ENCODE measurements at regions not wholly inside any gene's neighbourhood (a gene's known extent, or its start where the extent isn't known, plus 50 kb on each side); places are given as distances from the start of the nearest gene placed in this dataset.

DNA sequence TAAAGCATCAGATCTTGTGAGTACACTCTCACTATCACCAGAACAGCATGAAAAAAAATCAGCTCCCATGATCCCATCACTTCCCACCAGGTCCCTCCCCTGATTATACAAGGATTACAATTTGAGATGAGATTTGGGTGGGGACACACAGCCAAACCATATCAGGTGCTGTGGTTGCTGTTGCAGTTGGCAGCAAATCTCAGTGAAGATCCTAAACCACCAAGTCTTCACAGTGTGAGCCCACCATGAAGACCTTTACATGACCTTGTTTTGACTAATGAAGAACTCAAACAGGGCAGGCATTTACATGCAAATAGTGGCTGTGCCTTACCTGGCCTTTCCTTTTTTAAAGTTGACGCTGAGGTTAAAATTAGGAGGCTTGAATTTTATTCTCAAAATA, 242.6 kb downstream of the ACTR3B start:
- TF ChIP-seq, protein P1, sequence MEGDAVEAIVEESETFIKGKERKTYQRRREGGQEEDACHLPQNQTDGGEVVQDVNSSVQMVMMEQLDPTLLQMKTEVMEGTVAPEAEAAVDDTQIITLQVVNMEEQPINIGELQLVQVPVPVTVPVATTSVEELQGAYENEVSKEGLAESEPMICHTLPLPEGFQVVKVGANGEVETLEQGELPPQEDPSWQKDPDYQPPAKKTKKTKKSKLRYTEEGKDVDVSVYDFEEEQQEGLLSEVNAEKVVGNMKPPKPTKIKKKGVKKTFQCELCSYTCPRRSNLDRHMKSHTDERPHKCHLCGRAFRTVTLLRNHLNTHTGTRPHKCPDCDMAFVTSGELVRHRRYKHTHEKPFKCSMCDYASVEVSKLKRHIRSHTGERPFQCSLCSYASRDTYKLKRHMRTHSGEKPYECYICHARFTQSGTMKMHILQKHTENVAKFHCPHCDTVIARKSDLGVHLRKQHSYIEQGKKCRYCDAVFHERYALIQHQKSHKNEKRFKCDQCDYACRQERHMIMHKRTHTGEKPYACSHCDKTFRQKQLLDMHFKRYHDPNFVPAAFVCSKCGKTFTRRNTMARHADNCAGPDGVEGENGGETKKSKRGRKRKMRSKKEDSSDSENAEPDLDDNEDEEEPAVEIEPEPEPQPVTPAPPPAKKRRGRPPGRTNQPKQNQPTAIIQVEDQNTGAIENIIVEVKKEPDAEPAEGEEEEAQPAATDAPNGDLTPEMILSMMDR (IDR thresholded peaks at IDR 0.05 in 4 of 5, conservative IDR thresholded peaks at IDR 0.05 in 1 of 5): no peak
- TF ChIP-seq POLR2A (IDR thresholded peaks at IDR 0.05): no peak

Data from gastrocnemius medialis (tissue), 4 donors.